SK-N-SH (cell line): ENCODE measurements at regions not wholly inside any gene's neighbourhood (a gene's known extent, or its start where the extent isn't known, plus 50 kb on each side); places are given as distances from the start of the nearest gene placed in this dataset.

Source experiments
- CTCF ChIA-PET: fragments of 300-600, 350-600 bp; formaldehyde crosslinking; extraction: SDS; loops from one replicate; lab custom pipeline; 2021; lab: Yijun Ruan, JAX
- POLR2A ChIA-PET: fragments of 350-600 bp; sonication (Branson Sonifier 250); formaldehyde crosslinking; extraction: SDS; loops from one replicate; lab custom pipeline; 2020; ENCODE audit warnings: antibody characterized with exemption, inconsistent platforms; lab: Yijun Ruan, JAX
- DNase-seq: peaks from one replicate; pipeline ENCODE4 v3.0.0; 2012
- H2AFZ ChIP-seq: fragments of 200-600 bp; sonication (generic); 2 replicates; pipeline ENCODE4 v1.8.1; 2016; ENCODE audit warnings: antibody characterized with exemption, mild to moderate bottlenecking, low read depth
- H3F3A ChIP-seq: fragments of 200-600 bp; sonication (generic); replicated peaks from 2 replicates; pipeline ENCODE3; 2016; ENCODE audit warnings: antibody characterized with exemption, mild to moderate bottlenecking; ENCODE audit not compliant: insufficient read depth
- H3K27ac ChIP-seq, 2 experiments: fragments of 200-500 bp in 1 of 2; fragments of 200-600 bp in 1 of 2; sonication (Bioruptor generic) in 1 of 2; sonication (generic), shearing (Covaris generic) in 1 of 2; 2 replicates each; pipeline versions ENCODE4 v1.5.1 to v1.6.1; 2014 to 2016; ENCODE audit warnings: low read depth in 2 of 2, inconsistent platforms in 1 of 2, low read length in 1 of 2, mild to moderate bottlenecking in 1 of 2, mixed read lengths in 1 of 2
- H3K27me3 ChIP-seq: fragments of 200-600 bp; sonication (generic), shearing (Covaris generic); 2 replicates; pipeline ENCODE4 v1.6.1; 2016; ENCODE audit warnings: mixed run types; ENCODE audit not compliant: insufficient read depth
- H3K36me3 ChIP-seq, 2 experiments: fragments of 200-500 bp in 1 of 2; fragments of 200-600 bp in 1 of 2; sonication (Bioruptor generic) in 1 of 2; sonication (generic) in 1 of 2; replicated peaks in 1 of 2; 2 replicates each; pipeline versions ENCODE3 to v1.5.1; 2014 to 2016; ENCODE audit warnings: low read length in 1 of 2, mild to moderate bottlenecking in 1 of 2; ENCODE audit not compliant: insufficient read depth in 2 of 2, control insufficient read depth in 1 of 2
- H3K4me1 ChIP-seq, 2 experiments: fragments of 200-500 bp in 1 of 2; fragments of 200-600 bp in 1 of 2; sonication (Bioruptor generic) in 1 of 2; sonication (generic), shearing (Covaris generic) in 1 of 2; 2 replicates each; pipeline versions ENCODE4 v1.5.1 to v1.6.1; 2014 to 2016; ENCODE audit warnings: low read depth in 1 of 2, low read length in 1 of 2, mixed run types in 1 of 2; ENCODE audit not compliant: insufficient read depth in 2 of 2, control insufficient read depth in 1 of 2
- H3K4me2 ChIP-seq: fragments of 200-600 bp; sonication (generic), shearing (Covaris generic); 2 replicates; pipeline ENCODE4 v1.6.1; 2017; ENCODE audit warnings: mixed run types
- H3K4me3 ChIP-seq, 2 experiments: fragments of 200-500 bp in 1 of 2; fragments of 200-600 bp in 1 of 2; sonication (Bioruptor generic) in 1 of 2; sonication (generic), shearing (Covaris generic) in 1 of 2; 2 replicates each; pipeline versions ENCODE4 v1.5.1 to v1.8.1; 2014 to 2016; ENCODE audit warnings: low read depth in 2 of 2, inconsistent platforms in 1 of 2, low read length in 1 of 2, mild to moderate bottlenecking in 1 of 2, mixed read lengths in 1 of 2, moderate library complexity in 1 of 2
- H3K79me2 ChIP-seq: fragments of 200-600 bp; sonication (generic); 2 replicates; pipeline ENCODE4 v1.8.1; 2017; ENCODE audit warnings: mild to moderate bottlenecking; ENCODE audit not compliant: insufficient read depth
- H3K9ac ChIP-seq: fragments of 200-600 bp; sonication (generic); 2 replicates; pipeline ENCODE4 v1.6.1; 2017; ENCODE audit warnings: mixed run types
- H3K9me2 ChIP-seq: fragments of 200-600 bp; sonication (generic); 2 replicates; pipeline ENCODE4 v1.6.1; 2017; ENCODE audit warnings: mixed run types
- H3K9me3 ChIP-seq: fragments of 200-600 bp; sonication (generic); 2 replicates; pipeline ENCODE4 v1.6.1; 2017; ENCODE audit warnings: mixed run types, mild to moderate bottlenecking, moderate library complexity
- H4K20me1 ChIP-seq: fragments of 200-600 bp; sonication (generic); 2 replicates; pipeline ENCODE4 v1.6.1; 2017; ENCODE audit warnings: mild to moderate bottlenecking, mixed run types; ENCODE audit not compliant: insufficient read depth
- CHD2 ChIP-seq: fragments of 150-350 bp; IDR thresholded peaks from 2 replicates; pipeline ENCODE4 v1.6.1; 2018; ENCODE audit warnings: low read length; ENCODE audit not compliant: partially characterized antibody
- EP300 ChIP-seq, 2 experiments: IDR thresholded peaks; 2 replicates each; pipeline versions ENCODE4 v1.4.0 to v1.6.1; 2012; ENCODE audit warnings: borderline replicate concordance in 1 of 2, low read depth in 1 of 2, low read length in 1 of 2
- EZH2phosphoT487 ChIP-seq: fragments of 200-600 bp; sonication (generic); IDR thresholded peaks from 2 replicates; pipeline ENCODE4 v1.6.1; 2017; ENCODE audit warnings: low read depth, mixed run types, mild to moderate bottlenecking, antibody characterized with exemption, moderate library complexity, borderline replicate concordance
- FOSL2 ChIP-seq: IDR thresholded peaks from 2 replicates; pipeline ENCODE4 v1.4.0; 2012; ENCODE audit warnings: low read depth, mild to moderate bottlenecking, moderate library complexity, borderline replicate concordance
- FOXM1 ChIP-seq: IDR thresholded peaks from 2 replicates; pipeline ENCODE4 v1.4.0; 2012; ENCODE audit warnings: low read depth, mild to moderate bottlenecking
- GATA2 ChIP-seq: sonication (generic); formaldehyde crosslinking; IDR thresholded peaks from 2 replicates; pipeline ENCODE4 v1.5.0; 2020; ENCODE audit warnings: mild to moderate bottlenecking, missing genetic modification reagents
- JUND ChIP-seq: IDR thresholded peaks from 2 replicates; pipeline ENCODE4 v1.4.0; 2012
- MEF2A ChIP-seq: IDR thresholded peaks from 2 replicates; pipeline ENCODE4 v1.4.0; 2012; ENCODE audit warnings: low read depth, borderline replicate concordance
- MXI1 ChIP-seq: IDR thresholded peaks from 2 replicates; pipeline ENCODE4 v1.6.1; 2012; ENCODE audit warnings: mild to moderate bottlenecking, low read depth, low read length, improper control_type of control experiment
- NFIC ChIP-seq: IDR thresholded peaks from 2 replicates; pipeline ENCODE4 v1.4.0; 2012; ENCODE audit warnings: borderline replicate concordance
- PBX3 ChIP-seq: IDR thresholded peaks from 2 replicates; pipeline ENCODE4; 2012
- POLR2AphosphoS5 ChIP-seq: IDR thresholded peaks from 2 replicates; pipeline ENCODE4 v1.6.1; 2012; ENCODE audit warnings: low read depth, low read length
- RAD21 ChIP-seq: IDR thresholded peaks from 2 replicates; pipeline ENCODE4 v1.6.1; 2012; ENCODE audit warnings: mild to moderate bottlenecking, low read length
- RCOR1 ChIP-seq: fragments of 150-350 bp; IDR thresholded peaks from 2 replicates; pipeline ENCODE4 v1.6.1; 2017; ENCODE audit warnings: antibody characterized with exemption, low read length
- RFX5 ChIP-seq: IDR thresholded peaks from 2 replicates; pipeline ENCODE4 v1.6.1; 2012; ENCODE audit warnings: mild to moderate bottlenecking, improper control_type of control experiment, low read length
- RXRA ChIP-seq: IDR thresholded peaks from 2 replicates; pipeline ENCODE4 v1.4.0; 2012; ENCODE audit warnings: low read depth, mild to moderate bottlenecking, borderline replicate concordance
- TAF1 ChIP-seq: IDR thresholded peaks from 2 replicates; pipeline ENCODE4 v1.6.1; 2012; ENCODE audit warnings: low read depth, mild to moderate bottlenecking, low read length, moderate library complexity, borderline replicate concordance
- TCF12 ChIP-seq: IDR thresholded peaks from 2 replicates; pipeline ENCODE4 v1.4.0; 2012
- USF1 ChIP-seq: IDR thresholded peaks from 2 replicates; pipeline ENCODE4 v1.4.0; 2012; ENCODE audit warnings: low read depth, borderline replicate concordance
- USF2 ChIP-seq: fragments of 150-350 bp; IDR thresholded peaks from 2 replicates; pipeline ENCODE4 v1.6.1; 2017; ENCODE audit warnings: antibody characterized with exemption, low read length, low read depth, borderline replicate concordance
- YY1 ChIP-seq: IDR thresholded peaks from 2 replicates; pipeline ENCODE4 v1.4.0; 2012; ENCODE audit warnings: low read depth, mild to moderate bottlenecking
- ZBTB33 ChIP-seq: IDR thresholded peaks from 2 replicates; pipeline ENCODE4 v1.4.0; 2012; ENCODE audit warnings: low read depth, borderline replicate concordance
- WGBS: methylation state at CpG from one replicate; pipeline ENCODE4 v1.1.6; 2017; ENCODE audit warnings: low lambda C conversion rate; 5-methylcytosine and 5-hydroxymethylcytosine counted together

- Histone ChIP-seq H3K9me2 (no peaks in the 10 kb centered on the region), H3K4me3 (no peak overlapping the region), H3K36me3 (no peaks in the 10 kb centered on the region), H3K4me1 (no peaks in the 10 kb centered on the region), H3K27ac (no peak overlapping the region), H4K20me1 (no peaks in the 10 kb centered on the region), H2AFZ (no peak overlapping the region), H3K4me2 (no peak overlapping the region), H3K27me3 (no peaks in the 10 kb centered on the region), H3K9me3 (no peaks in the 10 kb centered on the region), H3K9ac (no peak overlapping the region), H3F3A (no peaks in the 10 kb centered on the region), H3K79me2 (no peaks in the 10 kb centered on the region)
- ChIA-PET POLR2A (no interaction called here), CTCF (no interaction called here)
- no peak for TF ChIP-seq EZH2phosphoT487
- no peak for TF ChIP-seq ZBTB33
- TF ChIP-seq EP300 (IDR thresholded peaks at IDR 0.05; ENCODE audit: borderline replicate concordance in 1 of 2, low read depth in 1 of 2, low read length in 1 of 2): no peak
- no peak for TF ChIP-seq FOXM1
- TF ChIP-seq USF1: no peak
- no peak for TF ChIP-seq RCOR1
- TF ChIP-seq YY1: no peak
- no peak for TF ChIP-seq RFX5
- no peak for TF ChIP-seq CHD2
- no peak for TF ChIP-seq TCF12
- no peak for TF ChIP-seq TAF1
- TF ChIP-seq RXRA: no peak
- TF ChIP-seq POLR2AphosphoS5: no peak
- TF ChIP-seq MXI1: no peak
- no peak for TF ChIP-seq RAD21
- TF ChIP-seq GATA2 (CRISPR knock-in tag): no peak
- 10% methylated on average over 3 of the region's 3 CpGs for WGBS
- DNase-seq: no peak
These were observed 419.8 kb upstream of the SEL1L start for GRCh38 chr14:81953419-81953818.

GRCh38 chr14:81955123-81955522 lies 421.5 kb upstream of the SEL1L start:
- Histone ChIP-seq H3K27ac (no peak overlapping the region), H3K9ac (no peak overlapping the region), H3K79me2 (no peaks in the 10 kb centered on the region), H3K9me2 (no peaks in the 10 kb centered on the region), H3K36me3 (no peaks in the 10 kb centered on the region), H4K20me1 (no peaks in the 10 kb centered on the region), H2AFZ (no peak overlapping the region), H3F3A (no peaks in the 10 kb centered on the region), H3K4me1 (no peaks in the 10 kb centered on the region), H3K4me2 (no peak overlapping the region), H3K9me3 (no peaks in the 10 kb centered on the region), H3K4me3 (no peak overlapping the region), H3K27me3 (no peaks in the 10 kb centered on the region)
- 3% methylated on average over 1 of the region's 1 CpG for WGBS
- ChIA-PET POLR2A (no interaction called here), CTCF (no interaction called here)
- TF ChIP-seq MEF2A: no peak
- TF ChIP-seq RXRA: no peak
- TF ChIP-seq FOXM1: no peak
- TF ChIP-seq PBX3: no peak
- no peak for TF ChIP-seq YY1
- no peak for TF ChIP-seq TAF1
- TF ChIP-seq MXI1: no peak
- TF ChIP-seq FOSL2: no peak
- TF ChIP-seq NFIC: no peak
- no peak for TF ChIP-seq CHD2
- no peak for TF ChIP-seq JUND
- no peak for TF ChIP-seq ZBTB33
- TF ChIP-seq USF2: no peak
- TF ChIP-seq GATA2 (CRISPR knock-in tag): no peak
- TF ChIP-seq RCOR1: no peak
- no peak for DNase-seq
